LNCAP (cell line): ENCODE measurements at regions not wholly inside any gene's neighbourhood (a gene's known extent, or its start where the extent isn't known, plus 50 kb on each side); places are given as distances from the start of the nearest gene placed in this dataset.

Experiments used
- TF ChIP-seq, protein P1 (sequence below): fragments of 450-650 bp; IDR thresholded peaks from 2 replicates; pipeline ENCODE4 v1.5.1; 2017; ENCODE audit warnings: mild to moderate bottlenecking

DNA sequence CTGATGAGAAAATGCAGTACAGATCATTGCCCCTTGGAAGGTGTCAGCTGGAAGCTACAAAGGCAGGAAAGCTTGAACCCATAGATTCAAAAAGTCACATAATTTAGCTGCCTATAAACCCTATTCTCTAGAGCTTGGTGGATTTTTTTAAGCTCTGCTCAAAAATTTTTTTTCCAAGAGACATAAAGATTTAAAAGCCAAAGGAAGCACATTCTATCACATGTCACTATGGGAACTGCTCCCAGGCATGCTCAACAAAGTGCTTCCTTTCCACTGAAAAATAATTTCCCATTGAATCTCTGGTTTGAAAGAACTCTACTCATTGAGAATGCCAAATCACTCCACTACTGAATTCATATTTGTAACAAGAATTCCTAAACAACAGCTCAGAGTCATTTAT is 419.8 kb downstream of the CETN3 start:
- TF ChIP-seq, protein P1, sequence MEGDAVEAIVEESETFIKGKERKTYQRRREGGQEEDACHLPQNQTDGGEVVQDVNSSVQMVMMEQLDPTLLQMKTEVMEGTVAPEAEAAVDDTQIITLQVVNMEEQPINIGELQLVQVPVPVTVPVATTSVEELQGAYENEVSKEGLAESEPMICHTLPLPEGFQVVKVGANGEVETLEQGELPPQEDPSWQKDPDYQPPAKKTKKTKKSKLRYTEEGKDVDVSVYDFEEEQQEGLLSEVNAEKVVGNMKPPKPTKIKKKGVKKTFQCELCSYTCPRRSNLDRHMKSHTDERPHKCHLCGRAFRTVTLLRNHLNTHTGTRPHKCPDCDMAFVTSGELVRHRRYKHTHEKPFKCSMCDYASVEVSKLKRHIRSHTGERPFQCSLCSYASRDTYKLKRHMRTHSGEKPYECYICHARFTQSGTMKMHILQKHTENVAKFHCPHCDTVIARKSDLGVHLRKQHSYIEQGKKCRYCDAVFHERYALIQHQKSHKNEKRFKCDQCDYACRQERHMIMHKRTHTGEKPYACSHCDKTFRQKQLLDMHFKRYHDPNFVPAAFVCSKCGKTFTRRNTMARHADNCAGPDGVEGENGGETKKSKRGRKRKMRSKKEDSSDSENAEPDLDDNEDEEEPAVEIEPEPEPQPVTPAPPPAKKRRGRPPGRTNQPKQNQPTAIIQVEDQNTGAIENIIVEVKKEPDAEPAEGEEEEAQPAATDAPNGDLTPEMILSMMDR, result no peak

DNA sequence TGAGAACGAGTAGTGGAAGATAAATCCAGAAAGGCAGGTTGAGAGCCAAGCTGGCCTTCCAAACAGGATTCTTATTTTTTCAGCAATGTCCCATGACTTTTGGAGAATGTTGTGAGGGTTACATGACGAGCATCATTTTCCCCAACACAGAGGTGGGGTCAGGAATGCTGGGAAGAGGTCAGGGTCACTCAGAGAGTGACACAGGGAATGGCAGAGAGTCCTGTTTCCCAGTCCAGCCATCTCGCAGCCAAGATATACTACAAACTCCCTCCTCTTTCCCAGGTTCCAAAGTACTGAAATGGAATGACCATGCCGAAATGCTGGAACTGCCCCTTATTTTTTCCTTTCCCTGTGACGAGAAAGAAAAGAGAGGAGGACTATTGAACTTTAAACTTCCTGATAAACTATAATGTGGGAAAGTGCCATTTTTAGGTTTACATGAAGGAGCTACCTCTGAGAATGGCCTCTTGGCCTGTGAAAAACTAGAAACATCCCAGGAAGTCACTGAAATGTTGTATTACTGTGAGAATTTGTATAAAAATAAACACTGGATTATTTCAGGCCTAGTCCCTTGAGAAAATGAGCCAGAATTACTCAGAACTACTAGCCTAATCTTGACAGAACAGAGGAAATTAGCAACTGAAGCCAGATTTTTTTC is 420.4 kb downstream of the CETN3 start:
- TF ChIP-seq, protein P1, result no peak

DNA sequence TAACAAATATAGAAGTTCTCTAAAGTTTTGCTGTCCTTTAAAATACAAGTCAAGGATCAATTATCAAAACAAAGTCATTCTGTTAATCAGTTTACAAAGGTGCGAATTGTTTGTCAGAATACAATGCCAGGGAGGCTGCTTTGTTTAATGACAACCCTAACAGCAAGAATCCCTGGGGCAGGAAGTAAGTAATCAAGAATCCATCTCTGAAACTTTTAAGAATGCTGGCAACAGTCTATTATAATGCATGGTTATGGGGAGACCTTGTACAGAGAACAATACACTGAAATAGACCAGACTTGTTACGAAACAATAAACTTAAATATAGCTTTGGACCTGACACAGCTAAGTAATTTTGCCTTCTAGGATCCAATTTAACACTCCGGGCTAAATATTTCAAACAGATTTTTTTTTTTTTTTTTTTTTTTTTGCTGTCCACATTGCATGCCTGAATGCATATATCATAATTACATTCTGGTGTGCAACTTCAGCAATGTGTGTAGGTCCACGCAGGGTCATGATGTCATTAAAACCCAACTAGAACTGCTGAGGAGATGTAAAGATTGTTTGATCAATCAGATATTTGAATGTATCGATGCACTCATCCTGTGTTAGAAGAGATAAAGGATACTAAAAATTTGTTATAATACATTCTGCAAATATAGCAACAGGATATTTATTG is 421.3 kb downstream of the CETN3 start:
- TF ChIP-seq, protein P1, result no peak

DNA sequence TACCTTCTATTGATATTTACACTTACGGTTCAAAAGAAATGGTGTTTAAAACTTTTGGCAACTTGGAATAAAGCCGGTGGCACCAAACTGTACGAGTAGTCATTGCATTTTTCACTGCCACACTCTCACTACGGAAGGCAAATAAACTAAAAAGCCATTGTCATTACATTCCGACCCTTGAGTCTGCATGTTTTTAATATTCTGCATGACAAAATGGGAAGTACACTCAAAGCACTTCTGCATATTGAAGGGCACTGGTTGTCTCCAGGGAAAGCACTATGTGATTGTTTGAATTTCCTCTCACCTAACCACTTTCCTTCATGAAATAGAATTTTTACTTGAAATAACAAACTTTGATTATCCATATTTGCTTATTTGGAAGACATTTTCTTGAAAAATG is 426.3 kb downstream of the CETN3 start:
- TF ChIP-seq, protein P1, result no peak

DNA sequence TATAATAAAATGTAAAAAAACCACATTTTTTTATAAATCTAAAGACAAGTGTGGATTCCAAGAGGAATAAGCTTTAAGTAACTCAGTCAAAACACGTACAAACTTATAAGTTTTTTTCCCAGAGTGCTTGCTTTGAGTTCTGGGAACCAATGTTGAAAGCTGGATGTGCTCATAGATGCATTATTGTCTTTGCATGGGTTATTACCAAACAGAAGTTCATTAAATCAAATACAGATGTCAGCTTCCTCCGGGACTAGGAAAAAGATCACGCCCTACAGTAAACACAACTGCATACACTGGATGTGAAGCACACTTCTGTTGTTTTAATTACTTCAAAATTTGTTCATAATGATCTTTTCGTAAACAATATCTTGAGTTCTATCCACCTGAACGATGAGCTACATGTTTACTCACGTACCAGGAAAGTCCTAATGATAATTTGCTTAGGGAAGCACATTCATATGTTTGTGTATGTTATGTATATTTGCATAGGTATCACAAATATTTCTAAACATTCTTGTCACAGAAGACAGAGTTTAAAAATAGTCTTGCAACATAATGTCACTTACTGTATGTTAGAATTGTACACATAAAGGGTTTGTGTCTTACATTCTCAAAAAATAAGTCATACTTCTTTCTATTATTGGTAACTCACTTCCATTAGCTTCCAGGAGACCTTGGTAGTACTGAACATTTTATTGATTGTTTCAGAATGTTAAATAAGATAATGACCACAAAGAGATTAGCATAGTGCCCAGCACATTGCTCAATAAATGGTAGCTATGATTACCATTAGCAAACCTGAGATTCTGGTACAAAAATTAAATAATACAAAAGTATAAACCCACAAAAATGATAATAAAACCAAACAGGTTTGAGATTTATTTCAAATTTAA is 427.4 kb downstream of the CETN3 start:
- TF ChIP-seq, protein P1, result no peak

DNA sequence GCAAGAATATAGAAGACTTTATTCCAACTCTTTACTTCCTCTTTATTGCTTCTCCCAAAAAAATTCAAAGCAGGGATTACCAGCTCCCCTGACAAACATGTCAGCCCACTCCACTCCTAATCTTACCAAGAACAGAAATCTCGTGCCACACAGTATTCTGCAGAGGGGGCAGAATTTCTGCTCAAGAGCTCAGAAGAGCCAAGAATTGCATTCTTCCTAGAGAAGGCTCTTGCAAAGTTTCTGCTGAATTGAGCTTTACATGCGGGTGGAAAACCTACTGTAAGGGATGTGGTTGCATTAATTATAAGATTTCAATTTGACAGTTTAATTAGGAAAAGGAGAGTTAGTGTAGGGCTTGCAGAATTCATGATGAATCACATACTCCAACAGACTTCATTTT is 428.5 kb downstream of the CETN3 start:
- TF ChIP-seq, protein P1, result no peak

DNA sequence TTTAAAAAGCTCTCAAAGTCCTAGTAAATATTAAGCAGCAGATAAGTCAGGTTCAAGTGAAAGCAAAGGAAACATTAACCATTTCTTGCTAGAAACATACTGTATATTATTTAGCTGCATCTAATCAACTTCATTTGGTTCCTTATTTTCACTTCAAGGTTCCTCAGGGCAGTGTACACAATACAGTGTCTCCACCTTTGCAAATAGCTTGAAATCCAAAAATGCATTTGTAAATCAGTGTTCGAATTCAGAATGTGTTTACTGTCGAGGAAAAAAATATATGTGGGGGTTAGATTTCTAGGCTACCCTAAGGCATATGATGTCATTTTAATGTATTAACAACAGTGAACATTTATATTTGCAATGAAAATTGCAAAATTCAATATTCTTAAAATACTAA is 436.0 kb downstream of the CETN3 start:
- TF ChIP-seq, protein P1, result no peak
